ENCODE measurements at regions not wholly inside any gene's neighbourhood (a gene's known extent, or its start where the extent isn't known, plus 50 kb on each side); places are given as distances from the start of the nearest gene placed in this dataset.
"Not testable (repeated sequence)": the region's sequence is repeated elsewhere in the genome, so short reads cannot be mapped to it uniquely, and the experiment has no call there.

GRCh38 chr3:146757759-146758158 is 152.6 kb upstream of the PLSCR5 start:
- no peak for DNase-seq

GRCh38 chr3:146750196-146750595 is 145.1 kb upstream of the PLSCR5 start:
- DNase-seq, result no peak

- peak; percentile 4 for DNase-seq
These were observed 142.8 kb upstream of the PLSCR5 start for GRCh38 chr3:146747928-146748327.

- DNase-seq, result no peak
These were observed 141.9 kb upstream of the PLSCR5 start for GRCh38 chr3:146747051-146747450.

DNA sequence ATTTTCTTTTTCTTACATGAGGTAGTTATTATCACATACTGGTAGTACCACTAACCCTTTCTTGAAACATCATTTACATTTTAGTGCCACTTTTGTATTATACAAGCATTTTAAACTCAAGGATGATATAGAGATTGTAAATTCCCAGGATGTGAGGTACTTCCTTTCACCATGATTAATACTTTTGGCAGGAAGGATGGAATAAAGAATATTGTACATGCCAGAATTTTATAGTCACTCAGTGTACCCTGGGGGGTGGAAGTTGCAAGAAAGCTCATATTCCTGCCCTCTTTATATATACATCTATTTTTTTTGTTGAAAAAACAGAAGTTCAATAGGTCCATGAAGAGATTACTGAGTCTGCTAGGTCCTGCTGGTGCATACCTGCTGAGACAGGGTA is 141.0 kb upstream of the PLSCR5 start:
- no peak for DNase-seq

DNA sequence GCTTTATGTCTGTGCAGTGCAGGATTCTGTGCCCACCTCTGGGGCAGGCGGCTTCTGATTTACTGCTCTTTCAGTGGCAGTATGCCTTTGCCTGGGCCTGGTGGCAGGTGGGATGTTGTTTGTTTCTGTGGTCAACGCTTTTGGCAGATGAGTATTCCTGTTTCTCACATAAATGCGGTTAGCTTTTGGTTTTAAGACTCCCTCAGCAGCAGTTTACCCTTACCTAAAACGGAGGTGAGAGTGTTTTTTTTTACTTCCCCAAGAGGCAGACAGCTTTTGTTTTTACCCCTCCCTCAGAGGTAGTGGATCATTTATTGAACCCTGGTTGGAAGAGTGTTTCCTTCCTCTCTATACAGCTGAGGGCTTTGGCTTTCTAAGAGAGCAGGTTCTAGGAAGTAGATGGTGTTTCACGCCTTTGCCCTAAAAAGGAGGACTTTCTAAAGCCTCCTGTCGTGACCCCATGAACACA is 134.1 kb upstream of the PLSCR5 start:
- DNase-seq, result no peak

DNA sequence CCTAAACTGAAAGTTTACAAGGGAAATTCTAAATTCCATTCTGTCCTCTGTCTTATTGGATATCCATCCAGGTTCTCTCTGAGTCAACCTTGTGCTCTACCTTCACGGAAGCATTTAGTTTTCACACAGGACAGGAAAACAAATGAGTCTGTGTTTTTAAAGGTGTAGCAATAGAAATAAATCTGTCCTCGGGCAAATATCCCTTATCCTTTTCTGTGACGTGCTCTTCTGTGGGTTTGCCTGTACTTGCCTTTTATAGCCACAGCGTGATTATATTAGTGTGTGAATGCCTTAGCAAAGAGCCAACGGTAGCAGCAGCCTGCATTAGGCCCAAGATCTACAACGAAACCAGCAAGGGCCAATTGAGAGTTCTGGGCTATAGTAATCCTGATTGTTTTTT is 127.2 kb upstream of the PLSCR5 start:
- no peak for DNase-seq

GRCh38 chr3:146715170-146715569 is 110.0 kb upstream of the PLSCR5 start:
- DNase-seq, result no peak

DNA sequence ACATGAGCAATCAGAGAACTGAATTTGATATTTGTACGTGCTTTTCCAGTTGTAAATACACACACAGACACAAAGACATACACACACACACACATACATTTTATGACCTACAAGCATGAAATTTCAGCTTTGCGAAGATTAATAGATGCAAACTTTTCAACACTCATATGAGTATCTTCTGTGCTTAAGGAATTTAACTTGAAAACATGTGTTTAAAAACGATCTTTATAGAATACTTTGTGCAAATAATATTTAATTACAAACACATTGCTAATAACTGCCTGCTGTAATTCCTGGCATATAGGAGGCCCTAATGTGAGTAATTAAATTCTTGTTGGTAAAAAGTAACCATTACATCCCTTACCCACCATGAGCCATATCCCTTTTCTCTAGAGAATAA is 107.7 kb upstream of the PLSCR5 start:
- DNase-seq, result no peak

DNA sequence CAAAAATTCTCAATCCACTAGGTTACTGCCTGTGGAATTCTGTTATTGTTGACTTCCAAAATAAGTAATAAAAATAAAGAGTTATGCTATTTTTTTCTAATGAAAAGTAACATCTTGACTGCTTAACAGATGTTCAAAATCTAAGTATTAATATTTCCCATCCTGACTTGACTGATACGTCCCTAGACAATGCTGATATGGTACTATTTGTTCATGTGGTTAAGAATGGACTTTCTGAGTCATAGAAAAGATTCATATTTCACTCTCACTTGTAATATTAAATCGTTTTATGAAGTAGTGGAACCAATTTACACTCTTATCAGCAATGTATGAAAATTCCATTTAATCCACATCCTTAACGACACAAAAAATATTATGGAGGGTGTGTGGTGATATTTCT is 104.8 kb upstream of the PLSCR5 start:
- DNase-seq, result no peak

GRCh38 chr3:146705225-146705624 is 100.1 kb upstream of the PLSCR5 start:
- DNase-seq, result no peak

- DNase-seq, result no peak
These were observed 97.1 kb upstream of the PLSCR5 start for GRCh38 chr3:146702237-146702636.

- DNase-seq, result no peak
These were observed 96.1 kb upstream of the PLSCR5 start for GRCh38 chr3:146701246-146701645.

- DNase-seq, result not testable (repeated sequence)
These were observed 94.9 kb upstream of the PLSCR5 start for GRCh38 chr3:146700025-146700424.

- DNase-seq, result no peak
These were observed 87.1 kb upstream of the PLSCR5 start for GRCh38 chr3:146692254-146692653.

DNA sequence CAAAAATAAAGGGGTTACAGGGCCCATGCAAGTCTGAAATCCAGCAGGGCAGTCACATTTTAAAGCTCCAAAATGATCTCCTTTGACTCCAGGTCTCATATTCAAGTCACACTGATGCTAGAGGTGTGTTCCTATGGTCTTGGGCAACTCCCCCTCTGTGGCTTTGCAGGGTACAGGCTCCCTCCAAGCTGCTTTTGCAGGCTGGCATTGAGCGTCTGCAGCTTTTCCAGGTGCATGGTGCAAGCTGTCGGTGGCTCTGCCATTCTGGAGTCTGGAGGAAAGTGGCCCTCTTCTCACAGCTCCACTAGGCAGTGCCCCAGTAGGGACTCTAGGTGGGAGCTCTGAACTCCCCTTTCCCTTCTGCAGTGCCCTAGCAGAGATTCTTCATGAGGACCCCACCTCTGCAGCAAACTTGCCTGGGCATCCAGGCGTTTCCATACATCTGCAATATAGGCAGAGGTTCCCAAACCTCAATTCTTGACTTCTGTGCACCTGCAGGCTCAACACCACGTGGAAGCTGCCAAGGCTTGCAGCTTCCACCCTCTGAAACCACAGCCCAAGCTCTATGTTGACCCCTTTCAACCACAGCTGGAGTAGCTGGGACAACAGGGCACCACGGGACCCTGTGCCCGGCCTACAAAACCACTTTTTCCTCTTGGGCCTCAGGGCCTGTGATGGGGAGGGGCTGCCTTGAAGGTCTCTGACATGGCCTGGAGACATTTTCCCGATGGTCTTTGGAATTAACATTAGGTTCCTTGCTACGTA is 80.1 kb upstream of the PLSCR5 start:
- DNase-seq, result no peak

DNA sequence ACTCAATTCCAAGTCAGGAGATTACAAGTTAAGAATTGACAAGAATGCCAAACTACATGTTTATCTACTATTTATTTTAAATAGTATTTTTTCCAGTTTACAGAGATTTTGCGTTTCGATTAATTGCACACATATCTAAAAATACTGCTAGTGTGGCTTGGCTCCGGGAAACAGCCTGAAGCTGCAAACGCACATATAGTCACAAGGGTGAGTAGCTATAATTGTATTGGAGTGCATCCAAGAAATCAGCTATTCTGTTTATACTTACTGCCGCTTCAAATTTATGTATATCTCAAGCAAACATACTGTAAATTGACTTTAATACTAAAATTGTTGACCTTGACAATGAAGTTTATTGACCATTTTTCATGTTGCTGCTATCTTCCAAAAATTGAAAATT is 77.0 kb upstream of the PLSCR5 start:
- peak; percentile 2 for DNase-seq

DNA sequence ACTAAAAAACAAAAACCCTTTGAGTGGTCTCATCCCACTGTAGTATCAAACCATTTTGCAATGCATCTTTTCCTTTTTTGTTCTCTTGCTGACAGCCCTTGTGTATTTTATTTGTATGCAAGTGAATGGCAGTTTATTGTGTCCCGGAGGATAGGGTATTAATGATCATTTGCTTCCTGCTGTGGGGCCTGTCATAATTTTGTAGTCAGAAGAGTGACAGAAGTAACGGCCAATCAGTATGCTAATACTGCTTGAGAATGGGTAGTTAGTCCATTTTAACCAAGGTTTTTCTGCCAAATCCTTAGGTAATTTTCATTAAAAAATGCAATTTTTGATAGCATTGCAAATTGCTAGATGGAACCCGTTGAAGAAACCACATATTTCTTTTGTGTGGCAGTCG is 75.5 kb upstream of the PLSCR5 start:
- no peak for DNase-seq

DNA sequence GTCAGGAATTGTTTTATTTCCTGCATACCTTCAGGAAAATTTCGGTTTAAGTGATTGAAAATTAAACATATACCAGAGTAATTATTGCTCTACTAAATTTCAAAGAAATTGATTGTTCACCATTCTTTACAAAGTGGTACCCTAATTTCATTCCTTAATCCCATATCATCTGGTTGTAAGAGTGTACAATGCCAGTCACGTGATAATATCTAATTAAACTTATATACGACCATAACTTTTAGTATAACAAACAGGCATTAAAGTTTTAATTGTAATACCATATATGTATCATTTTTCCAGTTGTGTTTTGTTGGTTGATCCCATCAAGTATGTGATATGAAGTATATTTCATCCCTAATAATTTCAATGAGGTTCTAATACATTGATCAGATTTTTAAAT is 74.8 kb upstream of the PLSCR5 start:
- no peak for DNase-seq

DNA sequence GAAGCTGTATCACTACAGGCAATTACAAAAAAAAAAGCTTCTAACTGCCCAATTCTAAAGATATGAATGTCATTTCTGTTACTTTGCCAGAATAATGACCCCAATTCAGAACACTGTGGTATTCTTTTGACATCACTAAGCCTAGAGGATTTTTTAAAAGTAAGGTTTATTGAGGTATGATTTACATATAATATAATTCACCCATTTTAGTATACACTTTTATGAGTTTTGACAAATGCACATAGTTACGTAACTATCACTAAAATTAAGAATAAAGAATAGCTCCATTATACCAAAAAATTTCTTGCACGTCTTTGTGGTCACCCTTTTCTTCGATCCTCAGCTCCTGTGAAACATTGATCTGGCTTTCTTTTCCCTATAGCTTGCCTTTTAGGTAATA is 74.0 kb upstream of the PLSCR5 start:
- no peak for DNase-seq

GRCh38 chr3:146672941-146673340 is 67.8 kb upstream of the PLSCR5 start:
- no peak for DNase-seq

DNA sequence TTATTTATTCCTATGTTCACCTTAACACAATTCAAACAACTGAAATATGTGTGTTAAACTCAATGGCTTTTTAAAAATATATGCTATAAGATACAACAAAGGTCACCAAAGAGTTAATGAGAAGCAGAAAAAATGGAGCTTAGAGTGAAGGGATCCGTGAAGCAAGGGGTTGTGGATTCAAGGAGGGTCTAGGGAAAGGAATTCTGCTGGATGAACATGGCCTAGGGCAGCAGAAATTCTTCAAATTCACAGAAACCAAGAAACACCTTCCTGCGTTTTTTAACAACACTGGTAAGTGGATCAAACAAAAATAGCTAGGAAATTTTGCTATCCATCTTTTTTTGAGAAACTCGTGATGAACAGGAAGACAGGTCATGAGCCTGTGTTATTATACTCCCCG is 59.3 kb upstream of the PLSCR5 start:
- DNase-seq, result no peak

DNA sequence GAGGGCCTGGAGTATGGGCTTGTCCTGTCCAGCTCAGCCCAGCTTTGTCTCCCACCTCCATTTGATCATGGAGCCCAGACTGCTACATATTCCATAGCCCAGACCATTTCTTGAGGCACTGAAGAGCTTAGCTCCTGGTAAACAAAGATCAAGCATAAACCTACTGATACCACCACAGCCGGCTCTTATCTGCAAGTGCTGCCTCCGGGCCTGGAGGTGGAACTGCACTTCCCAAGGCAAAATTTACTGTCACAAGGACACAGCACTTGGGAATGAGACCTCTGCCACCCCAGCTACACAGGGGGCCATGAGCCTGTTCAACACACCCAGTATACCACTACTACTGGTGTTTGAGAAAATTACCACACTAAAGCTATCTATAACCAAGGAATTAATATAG is 53.7 kb upstream of the PLSCR5 start:
- DNase-seq, result no peak

GRCh38 chr3:146655333-146655996 is 50.3 kb upstream of the PLSCR5 start:
- no peak for DNase-seq
